Muscle layer of duodenum (tissue), 2 donors: ENCODE measurements at regions not wholly inside any gene's neighbourhood (a gene's known extent, or its start where the extent isn't known, plus 50 kb on each side); places are given as distances from the start of the nearest gene placed in this dataset.

Experiments used
- H3K27ac ChIP-seq: one replicate; pipeline ENCODE4 v1.7.0; 2013; ENCODE audit warnings: mild to moderate bottlenecking, low read length
- H3K27me3 ChIP-seq: one replicate; pipeline ENCODE4 v1.7.0; 2013; ENCODE audit warnings: low read depth, mild to moderate bottlenecking, control low read depth, low read length
- H3K36me3 ChIP-seq, 2 donors: one replicate each; pipeline ENCODE4 v1.7.0; 2013; ENCODE audit warnings: low read length in 2 of 2, control low read depth in 1 of 2, mild to moderate bottlenecking in 1 of 2; ENCODE audit not compliant: insufficient read depth in 2 of 2, control insufficient read depth in 1 of 2
- H3K4me1 ChIP-seq, 2 donors: one replicate each; pipeline ENCODE4 v1.7.0; 2013; ENCODE audit warnings: low read length in 2 of 2, mild to moderate bottlenecking in 2 of 2, control low read depth in 1 of 2, moderate library complexity in 1 of 2; ENCODE audit not compliant: insufficient read depth in 2 of 2, control insufficient read depth in 1 of 2
- H3K4me3 ChIP-seq, 2 donors: one replicate each; pipeline ENCODE4 v1.7.0; 2013; ENCODE audit warnings: low read length in 2 of 2, low read depth in 1 of 2, mild to moderate bottlenecking in 1 of 2
- H3K9me3 ChIP-seq, 2 donors: one replicate each; pipeline ENCODE4 v1.7.0; 2013; ENCODE audit warnings: low read length in 2 of 2, control low read depth in 1 of 2, mild to moderate bottlenecking in 1 of 2; ENCODE audit not compliant: control insufficient read depth in 1 of 2
- donor health status: healthy.

GRCh38 chr22:27682437-27682836 is 119.1 kb downstream of the MN1 start:
- Histone ChIP-seq H3K4me3 (no peak overlapping the region), H3K27ac (no peak overlapping the region), H3K36me3 (no peaks in the 10 kb centered on the region), H3K9me3 (no peaks in the 10 kb centered on the region), H3K4me1 (peaks cover 6 to 10% of the 10 kb centered on the region in 2 donors), H3K27me3 (no peaks in the 10 kb centered on the region)

- Histone ChIP-seq H3K27ac (no peak overlapping the region), H3K4me3 (no peak overlapping the region), H3K36me3 (no peaks in the 10 kb centered on the region), H3K9me3 (peaks cover 0 to 3% of the 10 kb centered on the region in 2 donors), H3K4me1 (peaks cover 6 to 10% of the 10 kb centered on the region in 2 donors), H3K27me3 (no peaks in the 10 kb centered on the region)
These were observed 116.7 kb downstream of the MN1 start for GRCh38 chr22:27684901-27685300.

GRCh38 chr22:27685515-27685914 is 116.0 kb downstream of the MN1 start:
- Histone ChIP-seq H3K27me3 (no peaks in the 10 kb centered on the region), H3K4me1 (peaks cover 6 to 10% of the 10 kb centered on the region in 2 donors), H3K27ac (no peak overlapping the region), H3K36me3 (no peaks in the 10 kb centered on the region), H3K4me3 (no peak overlapping the region), H3K9me3 (peaks cover 0 to 3% of the 10 kb centered on the region in 2 donors)

- Histone ChIP-seq H3K27ac (peak overlapping the region; percentile 60), H3K9me3 (peaks cover 0 to 3% of the 10 kb centered on the region in 2 donors), H3K27me3 (no peaks in the 10 kb centered on the region), H3K4me3 (no peak overlapping the region), H3K36me3 (no peaks in the 10 kb centered on the region), H3K4me1 (peaks cover 6 to 10% of the 10 kb centered on the region in 2 donors)
These were observed 115.6 kb downstream of the MN1 start for GRCh38 chr22:27685970-27686369.

DNA sequence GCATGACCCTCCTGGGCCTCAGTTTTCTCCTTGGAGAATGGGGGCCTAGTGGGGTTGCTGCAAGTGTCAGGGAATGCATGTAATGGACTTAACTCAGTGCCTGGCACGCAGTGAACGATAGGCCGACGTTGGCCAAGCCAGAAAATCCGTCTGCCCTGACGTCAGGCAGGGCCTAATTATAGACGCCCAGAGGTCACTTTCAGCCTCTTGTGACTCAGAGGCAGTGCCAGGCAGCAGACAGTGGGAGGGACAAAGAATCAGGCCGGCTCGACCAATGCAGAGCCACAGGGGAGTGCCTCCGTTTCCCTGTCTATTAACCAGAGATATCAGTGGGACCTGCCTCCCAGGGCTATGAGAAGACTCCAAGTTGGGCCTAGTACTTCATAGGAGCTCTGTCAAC is 115.0 kb downstream of the MN1 start:
- H3K4me1 ChIP-seq: peaks cover 6 to 10% of the 10 kb centered on the region in 2 donors
- no peak overlapping the region for H3K4me3 ChIP-seq
- peak overlapping the region; percentile 78 for H3K27ac ChIP-seq
- H3K27me3 ChIP-seq: no peaks in the 10 kb centered on the region
- no peaks in the 10 kb centered on the region for H3K36me3 ChIP-seq
- H3K9me3 ChIP-seq: peaks cover 0 to 3% of the 10 kb centered on the region in 2 donors

DNA sequence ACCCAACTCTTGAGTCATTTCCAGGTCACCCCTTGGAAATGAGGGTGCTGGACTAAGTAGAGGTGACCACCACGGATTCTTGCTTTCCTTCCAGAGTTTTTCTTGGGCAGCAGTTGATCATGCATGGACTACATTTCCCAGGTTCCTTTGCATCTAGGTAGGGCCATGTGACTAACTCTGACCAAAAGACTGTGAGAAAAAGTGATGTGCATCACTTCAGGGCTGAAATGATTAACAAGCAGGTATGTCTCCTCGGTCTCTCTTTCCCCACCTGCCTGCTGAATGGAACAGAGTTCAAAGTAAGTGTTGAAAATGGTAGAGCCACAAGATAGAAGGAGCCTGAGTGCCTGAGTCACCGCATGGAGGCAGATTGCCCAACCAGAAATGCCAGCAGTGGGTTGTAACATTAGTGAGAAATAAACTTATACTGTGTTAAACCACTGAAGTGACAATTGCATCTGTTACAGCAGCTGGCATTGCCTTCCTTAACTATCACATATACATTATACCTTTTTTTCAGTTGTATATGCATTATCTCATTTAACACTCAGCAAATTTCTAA is 113.5 kb downstream of the MN1 start:
- H3K27ac ChIP-seq: no peak overlapping the region
- no peaks in the 10 kb centered on the region for H3K36me3 ChIP-seq
- peaks cover 0 to 3% of the 10 kb centered on the region in 2 donors for H3K9me3 ChIP-seq
- no peaks in the 10 kb centered on the region for H3K27me3 ChIP-seq
- H3K4me3 ChIP-seq: no peak overlapping the region
- peaks cover 6 to 10% of the 10 kb centered on the region in 2 donors for H3K4me1 ChIP-seq

DNA sequence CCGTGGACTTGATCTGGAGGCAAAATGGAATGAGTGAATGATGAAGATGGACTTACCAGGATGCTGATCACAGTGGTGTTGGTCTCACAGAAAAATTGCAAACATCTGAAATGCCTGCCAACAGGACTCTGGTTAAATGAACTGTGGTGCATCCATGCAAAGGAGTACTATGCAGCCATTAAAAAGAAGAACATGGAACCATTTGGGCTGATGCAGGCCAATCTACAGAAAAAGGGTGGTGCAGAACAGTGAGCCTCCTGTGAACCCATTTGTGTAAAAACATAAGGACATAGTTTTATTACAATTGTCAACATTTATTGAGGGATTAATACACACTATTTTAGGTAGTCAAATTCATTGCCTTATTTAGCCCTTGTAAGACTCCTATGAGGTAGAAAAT is 111.9 kb downstream of the MN1 start:
- H3K4me3 ChIP-seq: no peak overlapping the region

GRCh38 chr22:27690599-27690998 is 111.0 kb downstream of the MN1 start:
- Histone ChIP-seq H3K36me3 (no peaks in the 10 kb centered on the region), H3K4me1 (peaks cover 6 to 7% of the 10 kb centered on the region in 2 donors), H3K27ac (no peak overlapping the region), H3K9me3 (peaks cover 0 to 3% of the 10 kb centered on the region in 2 donors), H3K27me3 (no peaks in the 10 kb centered on the region), H3K4me3 (no peak overlapping the region)

More for the DNA sequence above, 111.9 kb downstream of the MN1 start:
- Histone ChIP-seq H3K4me1 (peaks cover 6 to 10% of the 10 kb centered on the region in 2 donors), H3K27me3 (no peaks in the 10 kb centered on the region), H3K36me3 (no peaks in the 10 kb centered on the region), H3K27ac (no peak overlapping the region), H3K9me3 (peaks cover 0 to 3% of the 10 kb centered on the region in 2 donors)

DNA sequence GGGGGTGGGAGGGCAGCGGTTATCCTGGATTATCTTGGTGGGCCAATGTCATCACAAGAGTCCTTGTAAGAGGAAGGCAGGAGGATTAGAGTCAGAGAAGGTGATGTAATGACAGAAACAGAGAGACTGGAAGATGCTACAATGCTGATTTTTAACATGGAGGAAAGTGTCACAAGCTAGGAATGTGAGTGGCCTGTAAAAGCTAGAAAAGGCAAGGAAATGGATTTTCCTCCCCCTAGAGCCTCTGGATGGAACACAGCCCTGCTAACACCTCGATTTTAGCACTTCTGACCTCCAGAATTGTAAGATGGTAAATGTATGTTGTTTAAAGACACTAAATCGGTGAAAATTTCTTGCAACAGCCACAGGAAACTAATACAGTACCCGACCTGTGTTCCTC is 109.3 kb downstream of the MN1 start:
- Histone ChIP-seq H3K27me3 (no peaks in the 10 kb centered on the region), H3K27ac (no peak overlapping the region), H3K9me3 (peaks cover 2 to 3% of the 10 kb centered on the region in 2 donors), H3K36me3 (no peaks in the 10 kb centered on the region), H3K4me1 (peaks cover 0 to 3% of the 10 kb centered on the region in 2 donors), H3K4me3 (no peak overlapping the region)

DNA sequence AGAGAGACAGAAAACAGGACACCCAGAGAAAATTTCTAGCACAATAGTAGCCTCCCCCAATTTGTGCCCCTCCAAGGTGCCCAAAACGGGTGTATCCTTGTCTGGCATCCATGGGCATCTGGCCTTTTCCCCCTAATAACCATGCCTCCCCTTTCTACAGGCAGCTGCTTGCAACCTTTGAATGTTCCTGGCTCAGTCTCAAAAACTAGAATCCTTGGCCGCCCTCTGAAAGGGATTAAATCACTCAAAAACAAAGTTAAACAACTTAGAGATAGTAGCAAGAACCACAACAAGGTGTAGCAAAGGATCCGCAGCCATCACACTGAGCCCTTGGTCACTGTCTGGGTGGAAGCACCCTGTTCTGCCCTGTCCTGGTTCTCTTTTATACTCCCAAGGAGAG is 105.6 kb downstream of the MN1 start:
- no peak overlapping the region for H3K4me3 ChIP-seq
- H3K9me3 ChIP-seq: peaks cover 0 to 3% of the 10 kb centered on the region in 2 donors
- H3K4me1 ChIP-seq: peaks cover 0 to 3% of the 10 kb centered on the region in 2 donors
- no peak overlapping the region for H3K27ac ChIP-seq
- no peaks in the 10 kb centered on the region for H3K36me3 ChIP-seq
- H3K27me3 ChIP-seq: no peaks in the 10 kb centered on the region

DNA sequence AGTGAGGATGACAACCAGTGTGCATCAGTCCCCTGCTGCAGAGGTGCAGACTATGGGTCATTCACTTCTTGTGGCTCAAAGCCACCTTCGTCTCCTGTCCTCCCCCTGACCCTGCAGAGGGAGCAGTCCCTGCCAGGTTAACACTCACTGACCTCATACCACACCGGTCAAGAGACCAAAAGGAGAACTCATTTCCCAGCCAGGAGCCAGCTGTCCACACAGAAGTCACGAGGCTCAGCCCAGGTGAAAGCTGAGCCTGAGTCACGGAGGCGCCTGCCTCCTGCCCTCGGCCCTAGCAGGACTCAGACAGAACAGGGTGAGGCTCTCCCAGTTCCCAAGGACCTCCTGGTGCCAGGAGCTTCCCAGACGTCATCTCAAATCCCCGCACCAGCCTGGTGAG is 103.7 kb downstream of the MN1 start:
- no peaks in the 10 kb centered on the region for H3K27me3 ChIP-seq
- peaks cover 0 to 3% of the 10 kb centered on the region in 2 donors for H3K4me1 ChIP-seq
- no peak overlapping the region for H3K27ac ChIP-seq
- peaks cover 0 to 9% of the 10 kb centered on the region in 2 donors for H3K9me3 ChIP-seq
- no peaks in the 10 kb centered on the region for H3K36me3 ChIP-seq
- no peak overlapping the region for H3K4me3 ChIP-seq
